Hepatocyte (in vitro differentiated cells): ENCODE measurements at regions not wholly inside any gene's neighbourhood (a gene's known extent, or its start where the extent isn't known, plus 50 kb on each side); places are given as distances from the start of the nearest gene placed in this dataset.

ENCODE experiments used
- DNase-seq: peaks from one replicate; pipeline ENCODE4 v3.0.0-alpha.2; 2016; ENCODE audit warnings: low spot score
- H2AFZ ChIP-seq: fragments of 200-600 bp; sonication (generic); 2 replicates; pipeline ENCODE4 v1.6.0; 2016; ENCODE audit warnings: antibody characterized with exemption, mild to moderate bottlenecking
- H3K27ac ChIP-seq: fragments of 200-600 bp; sonication (generic); 2 replicates; pipeline ENCODE4 v1.5.1; 2016; ENCODE audit warnings: mild to moderate bottlenecking
- H3K27me3 ChIP-seq: fragments of 200-600 bp; sonication (generic); 2 replicates; pipeline ENCODE4 v1.6.1; 2016
- H3K36me3 ChIP-seq: fragments of 200-600 bp; sonication (generic); replicated peaks from 2 replicates; pipeline ENCODE4 v1.5.1; 2016; ENCODE audit warnings: low read depth; ENCODE audit not compliant: insufficient read depth
- H3K4me1 ChIP-seq: fragments of 200-600 bp; sonication (generic); 2 replicates; pipeline ENCODE4 v1.5.1; 2016; ENCODE audit warnings: mild to moderate bottlenecking, moderate library complexity; ENCODE audit not compliant: insufficient read depth
- H3K4me2 ChIP-seq: fragments of 200-600 bp; sonication (generic); 2 replicates; pipeline ENCODE4 v1.6.0; 2016
- H3K4me3 ChIP-seq: fragments of 200-600 bp; sonication (generic); 2 replicates; pipeline ENCODE4 v1.5.1; 2016; ENCODE audit warnings: mild to moderate bottlenecking
- H3K79me2 ChIP-seq: fragments of 200-600 bp; sonication (generic); 2 replicates; pipeline ENCODE4 v1.6.0; 2017; ENCODE audit warnings: mild to moderate bottlenecking
- H3K9me2 ChIP-seq: fragments of 200-600 bp; sonication (generic); replicated peaks from 2 replicates; pipeline ENCODE4 v1.6.0; 2017; ENCODE audit warnings: mild to moderate bottlenecking; ENCODE audit not compliant: insufficient read depth
- H3K9me3 ChIP-seq: fragments of 200-600 bp; sonication (generic); 2 replicates; pipeline ENCODE4 v1.5.1; 2016; ENCODE audit warnings: low read depth, mild to moderate bottlenecking
- H4K20me1 ChIP-seq: fragments of 200-600 bp; sonication (generic); 2 replicates; pipeline ENCODE4 v1.6.0; 2016; ENCODE audit warnings: mild to moderate bottlenecking; ENCODE audit not compliant: insufficient read depth, poor library complexity, severe bottlenecking
- EZH2 ChIP-seq: fragments of 200-600 bp; sonication (generic); IDR thresholded peaks from 2 replicates; pipeline ENCODE4 v1.6.1; 2016; ENCODE audit warnings: antibody characterized with exemption, mild to moderate bottlenecking, borderline replicate concordance
- EZH2phosphoT487 ChIP-seq: fragments of 200-600 bp; sonication (generic); IDR thresholded peaks from one replicate; pipeline ENCODE4 v1.6.1; 2018; ENCODE audit warnings: antibody characterized with exemption, mild to moderate bottlenecking, low read depth, moderate library complexity; ENCODE audit not compliant: unreplicated experiment, severe bottlenecking
- WGBS: methylation state at CpG from one replicate; pipeline ENCODE4 v1.1.6; 2016; ENCODE audit warnings: low lambda C conversion rate; ENCODE audit errors: missing lambda C conversion rate; 5-methylcytosine and 5-hydroxymethylcytosine counted together
- TF ChIP-seq, protein P1 (sequence below): fragments of 200-600 bp; sonication (generic); IDR thresholded peaks from 2 replicates; pipeline ENCODE4 v1.5.1; 2016; ENCODE audit warnings: antibody characterized with exemption, mild to moderate bottlenecking; ENCODE audit not compliant: poor library complexity

GRCh38 chr9:14467675-14468374 lies 153.9 kb upstream of the NFIB start:
- H3K27me3 ChIP-seq, result no peaks in the 10 kb centered on the region
- no peaks in the 10 kb centered on the region for H3K4me1 ChIP-seq
- H3K9me3 ChIP-seq, result no peaks in the 10 kb centered on the region
- 86% methylated on average over 3 of the region's 3 CpGs for WGBS
- H3K27ac ChIP-seq, result no peak overlapping the region
- H3K79me2 ChIP-seq, result no peaks in the 10 kb centered on the region
- no peak for DNase-seq
- H2AFZ ChIP-seq, result no peak overlapping the region
- no peaks in the 10 kb centered on the region for H3K36me3 ChIP-seq
- no peak overlapping the region for H3K4me3 ChIP-seq
- H4K20me1 ChIP-seq, result no peaks in the 10 kb centered on the region
- H3K9me2 ChIP-seq, result no peaks in the 10 kb centered on the region
- TF ChIP-seq, protein P1, sequence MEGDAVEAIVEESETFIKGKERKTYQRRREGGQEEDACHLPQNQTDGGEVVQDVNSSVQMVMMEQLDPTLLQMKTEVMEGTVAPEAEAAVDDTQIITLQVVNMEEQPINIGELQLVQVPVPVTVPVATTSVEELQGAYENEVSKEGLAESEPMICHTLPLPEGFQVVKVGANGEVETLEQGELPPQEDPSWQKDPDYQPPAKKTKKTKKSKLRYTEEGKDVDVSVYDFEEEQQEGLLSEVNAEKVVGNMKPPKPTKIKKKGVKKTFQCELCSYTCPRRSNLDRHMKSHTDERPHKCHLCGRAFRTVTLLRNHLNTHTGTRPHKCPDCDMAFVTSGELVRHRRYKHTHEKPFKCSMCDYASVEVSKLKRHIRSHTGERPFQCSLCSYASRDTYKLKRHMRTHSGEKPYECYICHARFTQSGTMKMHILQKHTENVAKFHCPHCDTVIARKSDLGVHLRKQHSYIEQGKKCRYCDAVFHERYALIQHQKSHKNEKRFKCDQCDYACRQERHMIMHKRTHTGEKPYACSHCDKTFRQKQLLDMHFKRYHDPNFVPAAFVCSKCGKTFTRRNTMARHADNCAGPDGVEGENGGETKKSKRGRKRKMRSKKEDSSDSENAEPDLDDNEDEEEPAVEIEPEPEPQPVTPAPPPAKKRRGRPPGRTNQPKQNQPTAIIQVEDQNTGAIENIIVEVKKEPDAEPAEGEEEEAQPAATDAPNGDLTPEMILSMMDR, result no peak
- TF ChIP-seq EZH2 (no peak), EZH2phosphoT487 (no peak)
- no peak overlapping the region for H3K4me2 ChIP-seq

DNA sequence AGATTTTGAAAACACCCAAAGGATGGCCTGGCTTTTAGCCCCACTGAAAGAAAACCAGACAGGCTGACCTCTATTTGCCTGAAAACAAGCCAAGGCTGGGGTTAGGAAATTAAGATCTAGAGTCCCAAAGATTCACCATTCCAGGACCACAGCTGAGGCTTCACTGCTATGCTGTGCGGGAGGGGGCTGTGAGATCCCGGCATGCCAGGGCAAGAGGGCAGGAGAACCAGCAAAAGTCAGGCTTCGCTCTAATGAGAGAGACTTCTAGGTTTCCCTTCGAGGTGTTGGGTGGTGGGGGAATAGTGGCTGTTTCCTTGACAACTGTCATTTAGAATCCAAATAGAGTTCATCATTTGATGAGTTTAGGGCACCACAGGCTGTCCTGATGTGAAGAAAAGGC lies 152.9 kb upstream of the NFIB start:
- H3K4me2 ChIP-seq, result no peak overlapping the region
- H3K79me2 ChIP-seq, result no peaks in the 10 kb centered on the region
- no peak overlapping the region for H3K27ac ChIP-seq
- H3K4me3 ChIP-seq, result no peak overlapping the region
- H4K20me1 ChIP-seq, result no peaks in the 10 kb centered on the region
- H3K36me3 ChIP-seq, result no peaks in the 10 kb centered on the region
- 84% methylated on average over 4 of the region's 4 CpGs for WGBS
- no peak for TF ChIP-seq EZH2
- TF ChIP-seq, protein P1, result no peak
- no peaks in the 10 kb centered on the region for H3K4me1 ChIP-seq
- no peak for DNase-seq
- no peak overlapping the region for H2AFZ ChIP-seq
- H3K9me2 ChIP-seq, result no peaks in the 10 kb centered on the region
- H3K27me3 ChIP-seq, result no peaks in the 10 kb centered on the region
- no peaks in the 10 kb centered on the region for H3K9me3 ChIP-seq

- Histone ChIP-seq H3K27ac (no peak overlapping the region), H4K20me1 (no peaks in the 10 kb centered on the region), H3K9me3 (no peaks in the 10 kb centered on the region), H3K4me1 (no peaks in the 10 kb centered on the region), H3K36me3 (no peaks in the 10 kb centered on the region), H3K79me2 (no peaks in the 10 kb centered on the region), H3K27me3 (no peaks in the 10 kb centered on the region), H3K9me2 (no peaks in the 10 kb centered on the region), H2AFZ (no peak overlapping the region), H3K4me2 (no peak overlapping the region), H3K4me3 (no peak overlapping the region)
- 82% methylated on average over 7 of the region's 7 CpGs for WGBS
- TF ChIP-seq EZH2 (no peak), EZH2phosphoT487 (no peak)
- TF ChIP-seq, protein P1, result no peak
- DNase-seq, result no peak
These were observed 152.5 kb upstream of the NFIB start for GRCh38 chr9:14466429-14466818.
